ENCODE measurements at regions not wholly inside any gene's neighbourhood (a gene's known extent, or its start where the extent isn't known, plus 50 kb on each side); places are given as distances from the start of the nearest gene placed in this dataset.

DNA sequence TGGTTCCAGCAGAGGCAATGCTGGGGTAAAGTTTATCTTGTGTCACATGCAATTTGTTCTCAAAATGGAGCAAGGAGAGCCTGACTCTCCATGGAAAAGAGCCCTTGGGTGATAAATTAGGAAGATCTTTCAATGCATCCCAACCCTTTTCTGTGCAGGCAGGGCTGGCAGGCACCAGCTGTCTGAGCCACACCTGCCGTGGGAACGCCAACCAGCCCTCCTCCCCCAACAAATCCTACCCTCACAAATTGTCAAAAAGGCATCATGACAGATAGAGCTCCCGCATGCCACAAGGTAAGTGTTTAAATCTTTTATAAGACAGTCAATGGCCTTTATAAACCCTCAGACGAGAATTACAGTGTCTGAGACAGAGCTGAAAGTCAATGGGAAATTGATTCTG, 418.5 kb upstream of the CDH5 start:
- no peak for DNase-seq (ENCODE audit: low read depth)
- H3K4me3 ChIP-seq (ENCODE audit: low read depth, low read length), result no peak overlapping the region
- TF ChIP-seq, protein P1, sequence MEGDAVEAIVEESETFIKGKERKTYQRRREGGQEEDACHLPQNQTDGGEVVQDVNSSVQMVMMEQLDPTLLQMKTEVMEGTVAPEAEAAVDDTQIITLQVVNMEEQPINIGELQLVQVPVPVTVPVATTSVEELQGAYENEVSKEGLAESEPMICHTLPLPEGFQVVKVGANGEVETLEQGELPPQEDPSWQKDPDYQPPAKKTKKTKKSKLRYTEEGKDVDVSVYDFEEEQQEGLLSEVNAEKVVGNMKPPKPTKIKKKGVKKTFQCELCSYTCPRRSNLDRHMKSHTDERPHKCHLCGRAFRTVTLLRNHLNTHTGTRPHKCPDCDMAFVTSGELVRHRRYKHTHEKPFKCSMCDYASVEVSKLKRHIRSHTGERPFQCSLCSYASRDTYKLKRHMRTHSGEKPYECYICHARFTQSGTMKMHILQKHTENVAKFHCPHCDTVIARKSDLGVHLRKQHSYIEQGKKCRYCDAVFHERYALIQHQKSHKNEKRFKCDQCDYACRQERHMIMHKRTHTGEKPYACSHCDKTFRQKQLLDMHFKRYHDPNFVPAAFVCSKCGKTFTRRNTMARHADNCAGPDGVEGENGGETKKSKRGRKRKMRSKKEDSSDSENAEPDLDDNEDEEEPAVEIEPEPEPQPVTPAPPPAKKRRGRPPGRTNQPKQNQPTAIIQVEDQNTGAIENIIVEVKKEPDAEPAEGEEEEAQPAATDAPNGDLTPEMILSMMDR (IDR thresholded peaks at IDR 0.05; ENCODE audit: control insufficient read depth, extremely low read depth, insufficient read depth), result no peak

DNA sequence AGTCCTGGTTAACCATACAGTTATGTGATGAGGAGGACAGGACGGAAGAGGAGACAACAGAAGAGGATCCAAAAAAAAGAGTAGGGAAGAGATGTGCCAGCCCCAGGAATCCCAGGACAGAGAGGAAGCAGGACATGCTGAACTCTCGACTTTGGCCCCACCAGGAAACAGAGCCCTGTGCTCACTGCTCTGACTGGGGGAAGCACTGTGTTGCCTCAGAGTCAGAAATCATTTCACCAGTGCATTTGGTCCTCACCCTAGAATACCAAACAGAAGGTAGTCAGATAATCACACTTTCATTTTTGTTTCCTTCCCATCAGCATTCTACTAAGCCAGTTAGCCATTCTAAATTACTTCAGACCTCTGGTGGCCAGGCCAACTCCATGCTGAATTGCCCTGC, 421.0 kb upstream of the CDH5 start:
- H3K4me3 ChIP-seq (ENCODE audit: low read depth, low read length), result no peak overlapping the region
- TF ChIP-seq, protein P1 (IDR thresholded peaks at IDR 0.05; ENCODE audit: control insufficient read depth, extremely low read depth, insufficient read depth), result no peak
- no peak for DNase-seq (ENCODE audit: low read depth)

DNA sequence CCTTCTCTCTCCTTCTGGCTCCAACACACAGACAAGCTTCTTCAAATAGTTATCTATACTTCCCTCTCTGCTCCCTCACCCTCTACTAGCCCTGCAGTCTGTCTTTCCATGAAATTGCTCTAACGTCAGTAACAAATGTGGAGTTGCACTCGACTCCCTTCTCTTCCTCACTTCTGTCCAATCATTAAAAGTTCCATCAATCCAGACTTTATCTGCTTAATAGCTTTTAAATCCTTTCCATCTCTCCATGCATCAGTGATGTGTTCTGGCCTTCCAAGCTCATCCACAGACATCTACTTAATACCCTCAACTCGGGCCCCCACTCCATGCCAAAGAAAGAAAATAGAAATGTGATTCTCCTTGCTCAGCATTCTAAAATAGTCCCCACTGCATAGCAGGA, 422.1 kb upstream of the CDH5 start:
- no peak overlapping the region for H3K4me3 ChIP-seq (ENCODE audit: low read depth, low read length)
- no peak for DNase-seq (ENCODE audit: low read depth)
- TF ChIP-seq, protein P1 (IDR thresholded peaks at IDR 0.05; ENCODE audit: control insufficient read depth, extremely low read depth, insufficient read depth), result no peak

DNA sequence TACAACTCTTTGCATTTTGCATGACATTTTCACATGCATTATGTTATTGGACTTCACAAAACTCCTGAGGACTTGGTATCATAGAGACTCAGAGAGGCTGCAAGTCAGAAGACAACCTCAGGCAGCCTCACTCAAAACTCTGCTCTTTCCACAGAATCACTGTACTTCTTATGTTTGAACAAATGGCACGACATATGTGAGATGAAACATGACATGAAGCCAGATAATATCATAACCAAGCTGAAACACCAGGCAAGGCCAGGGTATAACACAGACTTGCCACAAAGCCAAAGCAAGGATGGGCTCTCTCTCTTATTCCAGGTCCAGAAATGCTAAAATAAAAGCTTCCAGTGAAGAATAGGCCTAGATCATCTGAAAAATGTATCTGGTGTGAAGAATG, 425.8 kb upstream of the CDH5 start:
- DNase-seq (ENCODE audit: low read depth), result no peak
- TF ChIP-seq, protein P1 (IDR thresholded peaks at IDR 0.05; ENCODE audit: control insufficient read depth, extremely low read depth, insufficient read depth), result no peak
- H3K4me3 ChIP-seq (ENCODE audit: low read depth, low read length), result no peak overlapping the region

DNA sequence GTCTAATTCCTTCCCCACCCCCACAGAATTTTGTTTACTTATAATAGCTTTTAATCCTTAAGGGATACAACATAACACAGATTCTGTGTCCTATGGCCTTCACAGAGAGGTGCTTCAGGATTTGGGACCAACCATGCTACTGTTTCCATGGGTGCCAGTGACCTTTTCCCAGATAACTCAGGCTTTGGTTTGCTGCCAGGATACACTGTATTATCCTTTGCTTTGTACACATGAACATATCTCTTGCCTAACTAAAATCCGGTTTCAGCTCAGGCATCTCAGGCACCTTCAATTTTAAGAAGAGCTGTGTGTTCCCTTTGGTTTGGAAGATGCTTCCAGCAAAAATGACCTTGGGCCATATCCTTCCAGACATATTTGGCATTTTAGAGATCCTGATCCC, 428.4 kb upstream of the CDH5 start:
- TF ChIP-seq, protein P1 (IDR thresholded peaks at IDR 0.05; ENCODE audit: control insufficient read depth, extremely low read depth, insufficient read depth), result no peak
- no peak overlapping the region for H3K4me3 ChIP-seq (ENCODE audit: low read depth, low read length)
- no peak for DNase-seq (ENCODE audit: low read depth)

DNA sequence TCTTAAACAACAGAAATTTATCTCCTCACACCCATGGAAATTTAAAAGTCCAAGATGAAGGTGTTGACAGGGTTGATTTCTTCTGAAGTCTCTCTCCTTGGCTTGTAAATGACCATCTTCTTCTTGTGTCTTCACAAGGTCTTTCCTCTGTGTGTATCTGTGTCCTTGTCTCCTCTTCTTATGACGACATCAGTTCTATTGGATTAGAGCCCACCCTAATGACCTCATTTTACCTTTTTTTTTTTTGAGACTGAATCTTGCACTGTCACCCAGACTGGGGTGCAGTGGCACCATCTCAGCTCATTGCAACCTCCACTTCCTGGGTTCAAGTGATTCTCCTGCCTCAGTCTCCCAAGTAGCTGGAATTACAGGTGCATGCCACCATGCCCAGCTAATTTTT, 429.0 kb upstream of the CDH5 start:
- no peak overlapping the region for H3K4me3 ChIP-seq (ENCODE audit: low read depth, low read length)
- no peak for DNase-seq (ENCODE audit: low read depth)
- TF ChIP-seq, protein P1 (IDR thresholded peaks at IDR 0.05; ENCODE audit: control insufficient read depth, extremely low read depth, insufficient read depth), result no peak

DNA sequence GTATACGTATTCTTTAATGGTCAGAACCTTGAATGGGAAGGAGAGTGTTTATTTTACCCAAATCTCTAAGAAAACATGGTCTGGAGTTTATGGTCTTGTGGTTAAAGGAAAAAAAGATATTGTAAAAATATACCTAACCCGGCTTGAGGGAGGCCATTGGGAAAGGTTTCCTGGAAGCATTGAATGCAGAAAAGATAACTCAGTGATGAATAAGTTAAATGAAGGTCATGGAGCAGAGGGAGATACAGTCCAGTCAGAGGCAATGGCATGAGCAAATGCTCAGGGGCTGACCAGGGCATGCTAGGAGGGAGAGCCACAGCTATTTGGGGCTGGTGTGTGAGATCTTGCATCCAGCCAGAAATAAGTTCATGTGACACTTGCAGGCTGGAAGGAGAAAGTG, 430.4 kb upstream of the CDH5 start:
- no peak overlapping the region for H3K4me3 ChIP-seq (ENCODE audit: low read depth, low read length)
- no peak for DNase-seq (ENCODE audit: low read depth)

More for the DNA sequence above, 430.4 kb upstream of the CDH5 start:
- TF ChIP-seq, protein P1 (IDR thresholded peaks at IDR 0.05; ENCODE audit: control insufficient read depth, extremely low read depth, insufficient read depth), result no peak
